ENCODE measurements at regions not wholly inside any gene's neighbourhood (a gene's known extent, or its start where the extent isn't known, plus 50 kb on each side); places are given as distances from the start of the nearest gene placed in this dataset.

- TF ChIP-seq CTCF (IDR thresholded peaks at IDR 0.05) (no peak), POLR2A (IDR thresholded peaks at IDR 0.05; ENCODE audit: low read depth) (no peak)
Measured at GRCh38 chr7:91568138-91568537, 303.9 kb downstream of the FZD1 start.

All from esophagus muscularis mucosa (tissue), 3 donors.